ENCODE measurements at regions not wholly inside any gene's neighbourhood (a gene's known extent, or its start where the extent isn't known, plus 50 kb on each side); places are given as distances from the start of the nearest gene placed in this dataset.

GRCh38 chr4:147396105-147396504 is 84.8 kb upstream of the EDNRA start:
- H3K27me3 ChIP-seq (ENCODE audit: insufficient read depth, low read length, poor library complexity, severe bottlenecking) = no peaks in the 10 kb centered on the region
- no peaks in the 10 kb centered on the region for H3K79me2 ChIP-seq (ENCODE audit: insufficient read depth, low read length)
- no peak overlapping the region for H3K4me2 ChIP-seq (ENCODE audit: low read depth, low read length, poor library complexity, severe bottlenecking)
- no peak overlapping the region for H2AFZ ChIP-seq (ENCODE audit: low read length)
- no peak overlapping the region for H3K4me3 ChIP-seq (ENCODE audit: low read length, poor library complexity, severe bottlenecking)
- H3K4me1 ChIP-seq (ENCODE audit: insufficient read depth, low read length, poor library complexity, severe bottlenecking) = no peaks in the 10 kb centered on the region
- no peaks in the 10 kb centered on the region for H3F3A ChIP-seq (ENCODE audit: low read depth)
- no peaks in the 10 kb centered on the region for H4K20me1 ChIP-seq (ENCODE audit: insufficient read depth, low read length, poor library complexity, severe bottlenecking)
- H3K9ac ChIP-seq (ENCODE audit: low read depth, low read length, poor library complexity, severe bottlenecking) = no peak overlapping the region
- H3K9me3 ChIP-seq (ENCODE audit: insufficient read depth, low read depth, low read length) = no peaks in the 10 kb centered on the region
- no peaks in the 10 kb centered on the region for H3K36me3 ChIP-seq (ENCODE audit: insufficient read depth, low read length)
- no peaks in the 10 kb centered on the region for H3K9me2 ChIP-seq (replicated peaks; ENCODE audit: low read depth, low read length)
- no peak for TF ChIP-seq EZH2phosphoT487 (IDR thresholded peaks at IDR 0.05; ENCODE audit: borderline replicate concordance)
- no peak for TF ChIP-seq CTCF (conservative IDR thresholded peaks at IDR 0.05; ENCODE audit: low read length)

GRCh38 chr4:147398556-147398955 is 82.3 kb upstream of the EDNRA start:
- Histone ChIP-seq H2AFZ (ENCODE audit: low read length) (no peak overlapping the region), H3K9me3 (ENCODE audit: insufficient read depth, low read depth, low read length) (no peaks in the 10 kb centered on the region), H3K9ac (ENCODE audit: low read depth, low read length, poor library complexity, severe bottlenecking) (no peak overlapping the region), H3F3A (ENCODE audit: low read depth) (no peaks in the 10 kb centered on the region), H3K4me3 (ENCODE audit: low read length, poor library complexity, severe bottlenecking) (no peak overlapping the region), H3K4me1 (ENCODE audit: insufficient read depth, low read length, poor library complexity, severe bottlenecking) (no peaks in the 10 kb centered on the region), H3K36me3 (ENCODE audit: insufficient read depth, low read length) (no peaks in the 10 kb centered on the region), H3K9me2 (replicated peaks; ENCODE audit: low read depth, low read length) (no peaks in the 10 kb centered on the region), H3K27me3 (ENCODE audit: insufficient read depth, low read length, poor library complexity, severe bottlenecking) (no peaks in the 10 kb centered on the region), H4K20me1 (ENCODE audit: insufficient read depth, low read length, poor library complexity, severe bottlenecking) (no peaks in the 10 kb centered on the region), H3K79me2 (ENCODE audit: insufficient read depth, low read length) (no peaks in the 10 kb centered on the region), H3K4me2 (ENCODE audit: low read depth, low read length, poor library complexity, severe bottlenecking) (no peak overlapping the region)
- TF ChIP-seq EZH2phosphoT487 (IDR thresholded peaks at IDR 0.05; ENCODE audit: borderline replicate concordance) (no peak), CTCF (conservative IDR thresholded peaks at IDR 0.05; ENCODE audit: low read length) (no peak)

- Histone ChIP-seq H3K4me1 (ENCODE audit: insufficient read depth, low read length, poor library complexity, severe bottlenecking) (no peaks in the 10 kb centered on the region), H3K79me2 (ENCODE audit: insufficient read depth, low read length) (no peaks in the 10 kb centered on the region), H3K9me2 (replicated peaks; ENCODE audit: low read depth, low read length) (no peaks in the 10 kb centered on the region), H3K4me2 (ENCODE audit: low read depth, low read length, poor library complexity, severe bottlenecking) (no peak overlapping the region), H3K9ac (ENCODE audit: low read depth, low read length, poor library complexity, severe bottlenecking) (no peak overlapping the region), H3K27me3 (ENCODE audit: insufficient read depth, low read length, poor library complexity, severe bottlenecking) (no peaks in the 10 kb centered on the region), H4K20me1 (ENCODE audit: insufficient read depth, low read length, poor library complexity, severe bottlenecking) (no peaks in the 10 kb centered on the region), H2AFZ (ENCODE audit: low read length) (no peak overlapping the region), H3F3A (ENCODE audit: low read depth) (no peaks in the 10 kb centered on the region), H3K4me3 (ENCODE audit: low read length, poor library complexity, severe bottlenecking) (no peak overlapping the region), H3K9me3 (ENCODE audit: insufficient read depth, low read depth, low read length) (no peaks in the 10 kb centered on the region), H3K36me3 (ENCODE audit: insufficient read depth, low read length) (no peaks in the 10 kb centered on the region)
- TF ChIP-seq EZH2phosphoT487 (IDR thresholded peaks at IDR 0.05; ENCODE audit: borderline replicate concordance) (no peak), CTCF (conservative IDR thresholded peaks at IDR 0.05; ENCODE audit: low read length) (no peak)
These were observed 80.2 kb upstream of the EDNRA start for GRCh38 chr4:147400721-147401120.

All from Loucy (cell line).